AG09319 (cell line): ENCODE measurements at regions not wholly inside any gene's neighbourhood (a gene's known extent, or its start where the extent isn't known, plus 50 kb on each side); places are given as distances from the start of the nearest gene placed in this dataset.

Source experiments
- DNase-seq: peaks from one replicate; pipeline ENCODE4 v3.0.0-alpha.2; 2010; ENCODE audit warnings: low read depth; ENCODE audit errors: extremely low read depth
- TF ChIP-seq, protein P1 (sequence below): IDR thresholded peaks from 2 replicates; pipeline ENCODE4 v1.5.1; 2011; ENCODE audit warnings: low read depth, mild to moderate bottlenecking, inconsistent platforms, low read length, moderate library complexity

DNA sequence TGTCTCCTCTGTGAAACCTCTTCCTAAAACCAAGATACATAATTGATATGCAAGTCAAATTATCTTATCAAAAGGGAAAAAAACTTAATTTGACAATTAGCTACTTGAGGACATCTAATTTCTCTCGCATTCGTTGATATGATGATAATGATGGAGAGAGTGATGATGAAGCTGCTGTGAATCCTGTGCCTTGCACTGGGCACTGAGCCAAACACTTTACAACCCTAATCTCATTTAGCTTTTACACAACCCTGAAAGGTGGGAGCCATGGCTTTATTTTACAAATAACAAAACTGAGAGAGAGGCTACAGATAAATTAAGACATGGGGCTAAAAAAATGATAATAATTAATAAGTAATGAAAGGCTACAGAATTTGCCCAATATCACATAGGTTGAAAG lies 176.0 kb downstream of the NOC3L start:
- no peak for DNase-seq
- TF ChIP-seq, protein P1, sequence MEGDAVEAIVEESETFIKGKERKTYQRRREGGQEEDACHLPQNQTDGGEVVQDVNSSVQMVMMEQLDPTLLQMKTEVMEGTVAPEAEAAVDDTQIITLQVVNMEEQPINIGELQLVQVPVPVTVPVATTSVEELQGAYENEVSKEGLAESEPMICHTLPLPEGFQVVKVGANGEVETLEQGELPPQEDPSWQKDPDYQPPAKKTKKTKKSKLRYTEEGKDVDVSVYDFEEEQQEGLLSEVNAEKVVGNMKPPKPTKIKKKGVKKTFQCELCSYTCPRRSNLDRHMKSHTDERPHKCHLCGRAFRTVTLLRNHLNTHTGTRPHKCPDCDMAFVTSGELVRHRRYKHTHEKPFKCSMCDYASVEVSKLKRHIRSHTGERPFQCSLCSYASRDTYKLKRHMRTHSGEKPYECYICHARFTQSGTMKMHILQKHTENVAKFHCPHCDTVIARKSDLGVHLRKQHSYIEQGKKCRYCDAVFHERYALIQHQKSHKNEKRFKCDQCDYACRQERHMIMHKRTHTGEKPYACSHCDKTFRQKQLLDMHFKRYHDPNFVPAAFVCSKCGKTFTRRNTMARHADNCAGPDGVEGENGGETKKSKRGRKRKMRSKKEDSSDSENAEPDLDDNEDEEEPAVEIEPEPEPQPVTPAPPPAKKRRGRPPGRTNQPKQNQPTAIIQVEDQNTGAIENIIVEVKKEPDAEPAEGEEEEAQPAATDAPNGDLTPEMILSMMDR: no peak

DNA sequence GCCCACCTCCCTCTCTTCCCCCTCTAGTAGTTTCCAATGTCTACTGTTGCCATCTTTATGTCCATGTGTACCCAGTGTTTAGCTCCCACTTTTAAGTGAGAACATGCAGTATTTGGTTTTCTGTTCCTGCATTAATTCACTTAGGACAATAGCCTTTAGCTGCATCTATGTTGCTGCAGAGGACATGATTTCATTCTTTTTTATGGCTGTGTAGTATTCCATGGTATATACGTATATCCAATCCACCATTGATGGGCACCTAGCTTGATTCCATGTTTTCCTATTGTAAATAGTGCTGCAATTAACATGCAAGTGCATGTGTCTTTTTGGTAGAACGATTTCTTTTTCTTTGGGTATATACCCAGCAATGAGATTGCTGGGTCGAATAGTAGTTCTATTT lies 170.4 kb downstream of the NOC3L start:
- DNase-seq: no peak
- TF ChIP-seq, protein P1: no peak

DNA sequence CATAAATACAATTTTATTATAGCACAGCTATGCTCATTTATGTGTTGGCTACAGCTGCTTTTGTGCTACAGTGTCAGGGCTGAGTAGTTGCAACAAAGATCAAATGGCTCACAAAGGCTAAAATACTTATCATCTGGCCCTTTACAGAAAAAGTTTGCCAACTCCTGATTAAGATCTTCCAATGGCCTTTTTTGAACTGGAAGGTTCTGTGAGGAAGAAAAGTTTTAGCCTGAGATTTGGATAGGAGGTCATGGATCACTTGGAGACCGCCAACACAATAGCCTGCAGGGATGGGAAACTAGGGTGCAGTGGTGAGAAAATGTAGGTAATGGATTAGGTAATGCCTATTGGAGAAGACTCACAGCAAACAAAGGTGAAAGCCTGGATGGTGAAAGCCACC lies 169.8 kb downstream of the NOC3L start:
- TF ChIP-seq, protein P1: no peak
- DNase-seq: no peak

DNA sequence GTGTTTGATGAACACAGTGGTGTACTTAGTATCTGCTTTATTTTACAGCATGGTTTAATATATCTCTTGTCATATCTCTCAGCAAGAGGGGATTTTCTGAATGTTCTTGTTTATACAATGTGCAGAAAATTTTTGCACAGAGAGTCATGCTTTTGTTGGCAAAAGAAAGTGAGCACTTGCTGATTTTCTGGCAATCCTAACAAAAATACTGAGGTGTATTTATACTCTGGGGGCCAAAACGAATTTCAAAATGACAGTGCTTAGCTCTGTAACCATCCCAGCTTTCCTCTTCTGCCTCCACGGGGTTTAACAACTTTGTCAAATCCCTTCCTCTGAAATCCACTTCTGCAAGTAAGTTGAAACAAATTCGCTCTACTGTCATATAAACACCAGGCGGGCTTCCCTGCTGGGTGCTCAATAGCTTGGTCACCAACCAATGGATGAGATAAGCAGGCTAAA lies 169.2 kb downstream of the NOC3L start:
- TF ChIP-seq, protein P1: no peak
- peak; percentile 46 for DNase-seq

DNA sequence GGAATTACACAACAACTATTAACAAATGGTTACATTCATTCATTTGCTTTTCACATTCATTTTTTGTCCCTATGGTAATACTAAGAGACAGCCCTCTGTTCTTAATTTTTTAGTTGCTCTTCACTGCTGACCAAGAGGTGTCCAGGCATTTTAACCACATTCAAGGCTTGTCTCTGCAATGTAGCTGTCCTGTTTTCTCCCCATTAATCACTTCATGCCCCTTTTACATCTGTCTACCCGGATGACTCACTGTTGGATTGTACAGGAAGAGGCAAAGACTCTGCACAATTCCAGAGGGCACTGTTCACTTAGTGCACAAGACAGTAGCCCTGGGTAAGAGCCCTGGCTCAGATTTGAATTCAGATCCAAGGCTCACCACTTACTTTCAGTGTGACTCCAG lies 168.5 kb downstream of the NOC3L start:
- TF ChIP-seq, protein P1: peak; percentile 11
- DNase-seq: no peak

DNA sequence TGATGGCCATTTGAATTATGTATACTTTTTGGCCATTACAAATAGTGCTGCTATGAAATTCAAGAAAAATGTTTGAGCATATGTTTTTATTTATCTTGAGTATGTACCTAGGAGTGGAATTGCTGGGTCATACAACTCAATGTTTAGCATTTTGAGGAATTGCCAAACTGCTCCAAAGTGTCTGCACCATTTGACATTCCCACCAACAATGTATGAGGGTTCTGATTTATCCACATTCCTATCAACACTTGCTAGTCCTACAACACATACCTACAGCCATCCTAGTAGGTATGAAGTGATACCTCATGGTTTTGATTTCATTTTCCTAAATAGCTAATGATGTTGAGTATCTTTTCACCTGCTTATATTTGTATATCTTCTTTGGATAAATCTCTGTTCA lies 165.5 kb downstream of the NOC3L start:
- TF ChIP-seq, protein P1: no peak

DNA sequence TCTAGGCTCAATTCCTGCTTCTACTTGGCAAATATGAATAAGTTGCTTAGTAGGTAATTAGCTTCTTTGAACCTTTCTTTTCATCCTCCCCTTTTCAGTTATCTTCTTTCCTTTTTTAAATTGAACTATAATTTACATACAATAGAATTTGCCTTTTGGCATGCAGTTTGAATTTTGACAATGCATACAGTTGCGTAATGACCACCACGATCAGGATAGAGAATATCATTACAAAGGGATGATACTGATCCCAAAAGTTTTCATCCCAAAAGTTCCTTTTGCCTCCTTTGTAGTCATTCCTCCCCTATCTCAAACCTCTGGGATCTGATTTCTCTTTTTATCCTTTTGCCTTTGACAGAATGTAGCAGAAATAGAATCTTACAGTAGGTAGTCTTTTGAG lies 164.4 kb downstream of the NOC3L start:
- TF ChIP-seq, protein P1: no peak
- DNase-seq: no peak

More for the DNA sequence above, 165.5 kb downstream of the NOC3L start:
- DNase-seq: no peak

DNA sequence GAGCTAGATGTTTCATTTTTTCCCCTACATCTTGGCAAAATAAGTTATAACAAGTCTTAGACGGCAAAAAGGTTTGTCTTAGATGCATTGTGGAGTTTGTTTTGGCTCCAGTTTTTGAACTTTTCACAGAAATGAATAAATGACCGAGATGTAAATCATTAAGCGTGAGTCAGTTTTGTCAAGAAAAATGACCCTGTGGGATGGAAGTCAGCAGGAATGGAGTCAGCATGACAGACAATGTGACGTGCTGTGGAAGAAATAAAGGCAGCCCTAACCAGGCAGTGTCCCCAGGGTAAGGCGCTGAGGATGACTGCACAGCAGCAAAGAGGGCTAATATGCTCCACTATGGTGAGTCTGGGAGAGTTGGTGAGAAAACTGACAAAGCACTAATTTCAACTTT lies 163.2 kb downstream of the NOC3L start:
- TF ChIP-seq, protein P1: no peak
- DNase-seq: no peak
